Coronary artery (tissue), 2 donors: ENCODE measurements at regions not wholly inside any gene's neighbourhood (a gene's known extent, or its start where the extent isn't known, plus 50 kb on each side); places are given as distances from the start of the nearest gene placed in this dataset.

ENCODE experiments used
- DNase-seq: peaks from one replicate; pipeline ENCODE4 v3.0.0-alpha.2; 2017; ENCODE audit warnings: low spot score
- H3K27ac ChIP-seq, 2 donors: fragments of 200-600 bp; sonication (generic); one replicate each; pipeline ENCODE4 v1.5.1; 2016 to 2019
- H3K4me3 ChIP-seq: fragments of 200-600 bp; sonication (generic); 2 replicates; pipeline ENCODE4 v1.5.1; 2016; ENCODE audit warnings: mild to moderate bottlenecking, moderate library complexity
- TF ChIP-seq, protein P1 (sequence below): fragments of 200-600 bp; sonication (generic); IDR thresholded peaks from one replicate; pipeline ENCODE4 v1.5.1; 2019; ENCODE audit warnings: antibody characterized with exemption

DNA sequence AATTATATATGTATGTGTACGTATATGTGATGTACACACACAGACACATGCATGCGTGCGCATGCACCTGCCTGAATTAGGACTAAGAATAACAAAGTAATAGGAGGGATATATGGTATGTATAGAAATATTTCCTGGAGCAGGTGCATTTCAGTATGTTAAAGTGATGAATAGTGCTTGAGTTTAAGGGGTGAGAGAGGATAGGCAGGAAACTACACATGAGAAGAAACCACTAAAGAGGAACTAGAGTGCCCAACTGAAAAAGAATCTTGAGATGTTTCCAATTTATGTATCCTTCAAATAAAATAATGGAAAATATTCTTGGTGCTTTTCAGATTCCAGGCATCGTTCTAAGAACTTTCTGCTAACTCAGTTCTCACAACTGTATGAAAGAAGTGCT lies 52.6 kb upstream of the UNC5C start:
- no peak for DNase-seq
- TF ChIP-seq, protein P1, sequence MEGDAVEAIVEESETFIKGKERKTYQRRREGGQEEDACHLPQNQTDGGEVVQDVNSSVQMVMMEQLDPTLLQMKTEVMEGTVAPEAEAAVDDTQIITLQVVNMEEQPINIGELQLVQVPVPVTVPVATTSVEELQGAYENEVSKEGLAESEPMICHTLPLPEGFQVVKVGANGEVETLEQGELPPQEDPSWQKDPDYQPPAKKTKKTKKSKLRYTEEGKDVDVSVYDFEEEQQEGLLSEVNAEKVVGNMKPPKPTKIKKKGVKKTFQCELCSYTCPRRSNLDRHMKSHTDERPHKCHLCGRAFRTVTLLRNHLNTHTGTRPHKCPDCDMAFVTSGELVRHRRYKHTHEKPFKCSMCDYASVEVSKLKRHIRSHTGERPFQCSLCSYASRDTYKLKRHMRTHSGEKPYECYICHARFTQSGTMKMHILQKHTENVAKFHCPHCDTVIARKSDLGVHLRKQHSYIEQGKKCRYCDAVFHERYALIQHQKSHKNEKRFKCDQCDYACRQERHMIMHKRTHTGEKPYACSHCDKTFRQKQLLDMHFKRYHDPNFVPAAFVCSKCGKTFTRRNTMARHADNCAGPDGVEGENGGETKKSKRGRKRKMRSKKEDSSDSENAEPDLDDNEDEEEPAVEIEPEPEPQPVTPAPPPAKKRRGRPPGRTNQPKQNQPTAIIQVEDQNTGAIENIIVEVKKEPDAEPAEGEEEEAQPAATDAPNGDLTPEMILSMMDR: no peak
- H3K27ac ChIP-seq: no peak overlapping the region
- no peak overlapping the region for H3K4me3 ChIP-seq

DNA sequence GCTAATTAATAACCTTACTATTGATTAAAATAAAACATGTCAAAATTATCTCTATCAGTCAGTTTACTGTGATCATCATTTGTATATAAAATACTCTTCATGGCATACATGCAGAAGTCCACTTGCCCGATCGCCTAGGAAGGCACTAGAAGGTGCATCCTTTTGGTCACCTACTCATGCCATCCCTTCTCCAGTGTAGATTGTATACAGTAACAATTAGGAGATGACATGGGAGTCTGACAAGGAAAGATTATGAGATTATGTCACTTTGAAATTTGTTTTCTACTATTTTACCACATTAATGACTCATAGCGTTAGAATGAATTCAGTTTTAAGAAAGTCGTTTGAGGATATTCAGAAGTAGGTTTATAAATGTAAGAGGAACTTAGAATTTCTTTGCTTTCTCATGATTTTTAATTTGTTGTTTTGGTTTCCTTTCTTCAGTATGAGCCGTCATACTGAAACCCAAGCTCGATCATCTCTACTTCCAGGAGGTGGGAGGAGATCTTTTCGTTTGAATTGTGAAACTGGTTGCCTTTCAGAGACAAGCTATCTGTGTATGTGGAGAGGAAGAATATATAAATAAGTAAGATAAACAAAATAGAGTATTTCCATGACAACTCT lies 51.1 kb upstream of the UNC5C start:
- TF ChIP-seq, protein P1: no peak
- no peak for DNase-seq
- no peak overlapping the region for H3K27ac ChIP-seq
- no peak overlapping the region for H3K4me3 ChIP-seq
